T-helper 17 cell (primary cell): ENCODE measurements at regions not wholly inside any gene's neighbourhood (a gene's known extent, or its start where the extent isn't known, plus 50 kb on each side); places are given as distances from the start of the nearest gene placed in this dataset.

Source experiments
- ATAC-seq: fragments of 150-1000 bp; cut with Tn5 transposase; 2 replicates; pipeline ENCODE4 v1.10.0; 2021; ENCODE audit warnings: mild to moderate bottlenecking, moderate library complexity
- DNase-seq, 3 donors: peaks; one replicate each; pipeline versions ENCODE4 v3.0.0 to v3.0.0-alpha.2; 2020 to 2021
- H3K9me3 ChIP-seq: one replicate; pipeline ENCODE4 v1.7.0; 2013; ENCODE audit warnings: low read length, mild to moderate bottlenecking; ENCODE audit not compliant: control insufficient read depth, poor library complexity, severe bottlenecking
- H3K27ac Mint-ChIP-seq: one replicate; pipeline ENCODE4 v1.8.0; 2022; ENCODE audit warnings: mild to moderate bottlenecking, moderate library complexity, mixed read lengths
- H3K27me3 Mint-ChIP-seq: one replicate; pipeline ENCODE4 v1.8.0; 2022; ENCODE audit warnings: mixed read lengths
- H3K36me3 Mint-ChIP-seq: one replicate; pipeline ENCODE4 v1.8.0; 2022; ENCODE audit warnings: low read depth, mixed read lengths
- H3K4me1 Mint-ChIP-seq: one replicate; pipeline ENCODE4 v1.8.0; 2022; ENCODE audit warnings: mild to moderate bottlenecking, mixed read lengths
- H3K4me3 Mint-ChIP-seq: one replicate; pipeline ENCODE4 v1.8.0; 2022; ENCODE audit warnings: mild to moderate bottlenecking, moderate library complexity, mixed read lengths

- H3K4me3 Mint-ChIP-seq = no peak overlapping the region
- H3K27ac Mint-ChIP-seq = peak overlapping the region; percentile 32
- no peak for DNase-seq
- ATAC-seq = no peak
- peaks cover 8% of the 10 kb centered on the region for H3K4me1 Mint-ChIP-seq
- no peaks in the 10 kb centered on the region for H3K9me3 ChIP-seq
- no peaks in the 10 kb centered on the region for H3K27me3 Mint-ChIP-seq
- peaks cover 3% of the 10 kb centered on the region for H3K36me3 Mint-ChIP-seq
Measured at GRCh38 chr12:92089559-92089958, 56.1 kb downstream of the BTG1 start.

DNA sequence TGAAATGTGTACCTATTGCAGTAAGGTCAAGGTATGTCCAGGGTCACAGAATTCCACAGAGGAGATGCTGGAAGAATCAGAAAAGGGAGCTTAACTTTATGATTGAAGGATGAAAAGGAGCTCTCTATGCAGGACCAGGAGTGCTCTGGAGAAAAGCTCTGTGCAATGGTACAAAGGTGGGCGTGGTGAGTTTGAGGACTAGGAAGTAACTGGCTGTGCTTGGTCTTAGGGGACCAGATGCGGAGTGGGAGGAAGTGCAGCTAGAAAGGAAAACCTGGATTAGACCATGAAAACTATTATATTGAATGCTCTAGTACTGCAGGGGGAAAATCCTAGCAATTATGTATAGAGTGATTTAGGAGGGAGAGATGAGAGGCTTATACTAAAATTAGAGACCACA lies 56.8 kb downstream of the BTG1 start:
- no peak for DNase-seq
- no peaks in the 10 kb centered on the region for H3K27me3 Mint-ChIP-seq
- ATAC-seq = no peak
- no peaks in the 10 kb centered on the region for H3K9me3 ChIP-seq
- peaks cover 3% of the 10 kb centered on the region for H3K36me3 Mint-ChIP-seq
- no peak overlapping the region for H3K4me3 Mint-ChIP-seq
- peaks cover 7% of the 10 kb centered on the region for H3K4me1 Mint-ChIP-seq
- no peak overlapping the region for H3K27ac Mint-ChIP-seq

DNA sequence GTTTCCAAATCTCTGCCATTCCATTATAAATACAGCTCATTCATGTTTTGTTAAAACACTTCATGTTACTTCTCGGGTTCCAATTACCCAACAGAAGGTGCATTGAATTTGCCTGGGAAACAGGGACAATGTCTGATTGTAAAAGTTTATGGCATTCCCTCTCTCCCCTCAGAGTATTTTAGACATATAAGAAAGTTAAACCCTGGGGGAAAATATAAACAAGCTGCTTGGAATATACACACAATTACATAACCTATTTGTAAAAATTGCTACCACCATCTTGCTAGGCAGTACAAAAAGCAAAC lies 60.0 kb downstream of the BTG1 start:
- H3K36me3 Mint-ChIP-seq = peaks cover 3% of the 10 kb centered on the region
- no peak overlapping the region for H3K4me3 Mint-ChIP-seq
- H3K4me1 Mint-ChIP-seq = peaks cover 16% of the 10 kb centered on the region
- ATAC-seq = no peak
- no peak overlapping the region for H3K27ac Mint-ChIP-seq
- DNase-seq = no peak
- no peaks in the 10 kb centered on the region for H3K9me3 ChIP-seq
- H3K27me3 Mint-ChIP-seq = no peaks in the 10 kb centered on the region

DNA sequence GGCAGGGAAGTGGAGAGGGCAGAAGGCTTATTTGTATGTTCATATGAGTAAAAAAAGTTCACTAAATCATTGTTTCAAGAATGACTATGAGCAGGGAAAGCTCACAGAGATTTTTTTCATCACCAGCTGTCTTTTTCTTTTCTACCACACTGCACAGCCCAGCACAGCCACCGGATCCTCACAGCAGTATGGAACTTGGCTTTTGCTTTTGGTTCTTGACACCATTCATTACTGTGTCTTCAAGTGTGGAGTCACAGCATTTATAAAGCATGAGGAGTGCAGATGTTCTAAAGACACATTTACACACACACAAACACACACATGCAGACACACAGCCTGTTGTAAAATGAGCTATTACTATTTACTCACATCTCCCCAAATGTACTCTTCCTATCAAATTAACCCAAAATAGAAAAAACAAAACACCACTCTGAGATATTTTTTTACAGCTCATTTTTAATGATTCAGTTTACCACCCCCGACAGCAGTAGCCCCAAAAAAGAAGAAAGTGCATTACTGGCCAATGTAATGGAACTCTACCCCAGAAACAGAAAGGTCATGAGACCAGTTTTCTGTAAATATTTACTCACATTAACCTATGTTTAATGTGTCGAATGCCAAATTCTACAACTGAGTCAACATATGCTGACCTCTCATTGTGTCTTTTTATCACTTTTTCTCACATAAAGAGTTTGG lies 60.5 kb downstream of the BTG1 start:
- Mint-ChIP-seq H3K36me3 (peaks cover 3% of the 10 kb centered on the region), H3K4me3 (no peak overlapping the region), H3K27ac (peak overlapping the region; percentile 21), H3K27me3 (no peaks in the 10 kb centered on the region), H3K4me1 (peaks cover 21% of the 10 kb centered on the region)
- DNase-seq (no peak), ATAC-seq (no peak)
- no peaks in the 10 kb centered on the region for H3K9me3 ChIP-seq

DNA sequence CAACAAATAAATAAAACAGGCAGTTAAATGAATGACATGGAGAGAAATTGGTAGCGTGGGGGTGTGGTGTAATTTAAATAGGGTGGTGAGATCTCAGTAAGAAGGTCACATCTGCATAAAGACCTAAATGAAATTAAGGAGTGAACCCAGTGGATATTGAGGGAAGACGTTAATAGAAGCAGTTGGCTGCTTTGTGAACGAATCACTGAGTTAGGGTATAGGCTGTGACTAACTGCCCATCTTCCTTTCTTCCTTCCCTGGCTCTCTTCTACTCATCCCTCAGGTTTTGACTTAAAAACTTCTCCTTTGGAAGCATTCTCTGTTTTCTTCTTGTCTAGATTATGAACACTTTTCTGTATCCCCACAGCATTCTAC lies 64.7 kb downstream of the BTG1 start:
- H3K36me3 Mint-ChIP-seq = peaks cover 6% of the 10 kb centered on the region
- H3K27me3 Mint-ChIP-seq = no peaks in the 10 kb centered on the region
- no peak for DNase-seq
- H3K4me1 Mint-ChIP-seq = peaks cover 29% of the 10 kb centered on the region
- H3K27ac Mint-ChIP-seq = peak overlapping the region; percentile 93
- H3K4me3 Mint-ChIP-seq = peak overlapping the region; percentile 76
- H3K9me3 ChIP-seq = no peaks in the 10 kb centered on the region
- no peak for ATAC-seq

DNA sequence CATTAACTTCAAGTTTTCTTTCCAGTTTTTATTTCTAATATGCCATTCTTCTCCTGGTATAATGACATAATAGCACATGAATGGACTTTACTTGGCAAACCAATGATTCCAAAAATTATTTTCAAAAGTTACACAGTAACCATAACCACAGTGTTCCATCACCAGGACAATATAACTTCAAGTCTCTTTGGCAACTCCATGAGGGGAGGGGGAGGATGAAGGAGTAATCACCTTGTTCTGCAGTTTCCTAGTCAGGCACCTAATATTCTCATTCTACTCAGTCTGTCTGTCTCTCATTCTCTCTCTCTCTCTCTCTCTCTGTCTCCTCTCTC lies 66.6 kb downstream of the BTG1 start:
- no peak for DNase-seq
- peak overlapping the region; percentile 93 for H3K27ac Mint-ChIP-seq
- H3K4me1 Mint-ChIP-seq = peaks cover 33% of the 10 kb centered on the region
- H3K9me3 ChIP-seq = no peaks in the 10 kb centered on the region
- H3K27me3 Mint-ChIP-seq = no peaks in the 10 kb centered on the region
- peaks cover 3% of the 10 kb centered on the region for H3K36me3 Mint-ChIP-seq
- no peak overlapping the region for H3K4me3 Mint-ChIP-seq
- ATAC-seq = no peak

GRCh38 chr12:92078167-92079053 lies 67.2 kb downstream of the BTG1 start:
- Mint-ChIP-seq H3K27ac (peak overlapping the region; percentile 77), H3K4me1 (peaks cover 33% of the 10 kb centered on the region), H3K27me3 (no peaks in the 10 kb centered on the region), H3K36me3 (peaks cover 3% of the 10 kb centered on the region), H3K4me3 (no peak overlapping the region)
- no peak for ATAC-seq
- no peaks in the 10 kb centered on the region for H3K9me3 ChIP-seq
- DNase-seq = no peak

- Mint-ChIP-seq H3K27ac (peak overlapping the region; percentile 77), H3K4me3 (no peak overlapping the region), H3K27me3 (no peaks in the 10 kb centered on the region), H3K36me3 (peaks cover 3% of the 10 kb centered on the region), H3K4me1 (peaks cover 33% of the 10 kb centered on the region)
- no peaks in the 10 kb centered on the region for H3K9me3 ChIP-seq
- DNase-seq (no peak), ATAC-seq (no peak)
Measured at GRCh38 chr12:92077530-92077929, 68.1 kb downstream of the BTG1 start.

GRCh38 chr12:92076101-92076500 lies 69.5 kb downstream of the BTG1 start:
- peak overlapping the region; percentile 77 for H3K27ac Mint-ChIP-seq
- DNase-seq = no peak
- ATAC-seq = no peak
- H3K27me3 Mint-ChIP-seq = no peaks in the 10 kb centered on the region
- H3K4me1 Mint-ChIP-seq = peaks cover 29% of the 10 kb centered on the region
- no peaks in the 10 kb centered on the region for H3K9me3 ChIP-seq
- H3K4me3 Mint-ChIP-seq = peak overlapping the region; percentile 10
- H3K36me3 Mint-ChIP-seq = peaks cover 3% of the 10 kb centered on the region

- no peak for DNase-seq
- Mint-ChIP-seq H3K27me3 (no peaks in the 10 kb centered on the region), H3K36me3 (peaks cover 3% of the 10 kb centered on the region), H3K27ac (peak overlapping the region; percentile 77), H3K4me3 (peak overlapping the region; percentile 7), H3K4me1 (peaks cover 22% of the 10 kb centered on the region)
- H3K9me3 ChIP-seq = no peaks in the 10 kb centered on the region
- ATAC-seq = no peak
Measured at GRCh38 chr12:92075425-92075914, 70.2 kb downstream of the BTG1 start.

GRCh38 chr12:92074889-92075288 lies 70.8 kb downstream of the BTG1 start:
- Mint-ChIP-seq H3K4me1 (peaks cover 17% of the 10 kb centered on the region), H3K36me3 (peaks cover 3% of the 10 kb centered on the region), H3K4me3 (no peak overlapping the region), H3K27me3 (no peaks in the 10 kb centered on the region), H3K27ac (peak overlapping the region; percentile 77)
- DNase-seq (no peak), ATAC-seq (no peak)
- H3K9me3 ChIP-seq = no peaks in the 10 kb centered on the region

GRCh38 chr12:92073094-92073493 lies 72.6 kb downstream of the BTG1 start:
- H3K27me3 Mint-ChIP-seq = no peaks in the 10 kb centered on the region
- H3K4me3 Mint-ChIP-seq = no peak overlapping the region
- H3K36me3 Mint-ChIP-seq = no peaks in the 10 kb centered on the region
- peak overlapping the region; percentile 24 for H3K27ac Mint-ChIP-seq
- DNase-seq = no peak
- no peaks in the 10 kb centered on the region for H3K9me3 ChIP-seq
- ATAC-seq = no peak
- peaks cover 13% of the 10 kb centered on the region for H3K4me1 Mint-ChIP-seq

GRCh38 chr12:92072112-92072511 lies 73.5 kb downstream of the BTG1 start:
- Mint-ChIP-seq H3K27me3 (no peaks in the 10 kb centered on the region), H3K27ac (no peak overlapping the region), H3K4me3 (no peak overlapping the region), H3K36me3 (no peaks in the 10 kb centered on the region), H3K4me1 (peaks cover 13% of the 10 kb centered on the region)
- ATAC-seq (no peak), DNase-seq (no peak)
- no peaks in the 10 kb centered on the region for H3K9me3 ChIP-seq
